A172 (cell line): ENCODE measurements at regions not wholly inside any gene's neighbourhood (a gene's known extent, or its start where the extent isn't known, plus 50 kb on each side); places are given as distances from the start of the nearest gene placed in this dataset.
A peak's percentile ranks its signal among the peaks of the same experiment; 100 is the strongest.
"Not testable (repeated sequence)": the region's sequence is repeated elsewhere in the genome, so short reads cannot be mapped to it uniquely, and the experiment has no call there.

Source experiments
- DNase-seq: peaks from one replicate; pipeline ENCODE4 v3.0.0-alpha.2; 2015; ENCODE audit warnings: low spot score

DNA sequence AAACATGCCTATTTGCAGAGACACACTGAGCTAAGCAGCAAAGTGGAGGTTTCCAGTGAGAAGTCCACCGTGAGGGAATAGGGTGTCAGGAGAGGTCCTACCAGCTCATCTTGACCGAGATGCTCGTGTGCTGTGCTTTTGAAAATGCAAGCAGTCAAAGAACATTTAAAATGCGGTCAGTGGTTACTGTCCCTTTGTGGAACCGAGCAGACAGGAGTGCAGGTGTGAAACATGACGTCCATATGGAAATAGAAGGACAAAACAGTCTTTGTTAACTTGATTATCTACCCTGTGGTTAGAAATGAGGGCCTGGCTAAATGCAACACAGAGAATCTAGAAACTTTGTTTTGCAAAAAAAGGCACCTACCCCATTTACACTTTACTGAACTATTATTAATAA is 473.3 kb downstream of the SPATA31A6 start:
- DNase-seq: not testable (repeated sequence)

DNA sequence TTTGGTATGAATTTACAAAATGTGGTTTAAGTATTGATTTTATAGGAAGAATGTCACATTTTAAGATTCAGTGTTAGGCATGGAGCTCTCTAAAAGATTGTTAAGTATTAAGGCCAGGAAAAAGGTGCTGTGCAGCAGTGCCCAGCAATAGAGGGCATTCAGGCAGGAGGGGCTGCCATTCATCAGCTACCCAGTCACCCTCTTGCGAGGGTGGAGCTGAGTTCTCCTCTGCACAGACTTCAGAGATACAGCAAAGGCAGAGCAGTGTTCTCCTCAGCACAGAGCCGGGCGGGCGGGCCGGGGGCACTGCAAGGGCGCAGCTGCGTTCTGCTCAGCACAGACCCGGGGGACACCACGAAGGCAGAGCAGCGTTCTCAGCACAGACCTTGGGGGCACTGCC is 474.0 kb downstream of the SPATA31A6 start:
- not testable (repeated sequence) for DNase-seq

DNA sequence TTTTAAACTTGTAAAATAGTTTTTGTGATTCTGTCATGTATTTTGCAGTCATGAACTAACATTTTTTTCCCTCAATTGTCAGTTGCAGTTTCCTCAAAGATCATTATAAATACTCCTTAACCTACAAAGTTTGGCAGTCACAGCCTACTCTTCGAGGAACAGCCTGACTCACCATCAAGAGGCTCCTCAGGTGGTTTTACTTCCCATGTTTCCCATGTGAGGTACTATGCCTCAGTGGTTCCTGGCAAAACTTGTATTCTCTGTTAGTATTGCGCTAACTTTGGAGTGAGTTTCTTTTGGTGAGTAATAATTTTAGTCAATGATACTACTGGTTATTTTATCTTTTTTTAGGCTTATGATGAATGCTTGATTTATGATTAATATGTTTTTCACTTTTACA is 513.7 kb downstream of the SPATA31A6 start:
- not testable (repeated sequence) for DNase-seq

- not testable (repeated sequence) for DNase-seq
These were observed 519.4 kb downstream of the SPATA31A6 start for GRCh38 chr9:42702890-42703289.

DNA sequence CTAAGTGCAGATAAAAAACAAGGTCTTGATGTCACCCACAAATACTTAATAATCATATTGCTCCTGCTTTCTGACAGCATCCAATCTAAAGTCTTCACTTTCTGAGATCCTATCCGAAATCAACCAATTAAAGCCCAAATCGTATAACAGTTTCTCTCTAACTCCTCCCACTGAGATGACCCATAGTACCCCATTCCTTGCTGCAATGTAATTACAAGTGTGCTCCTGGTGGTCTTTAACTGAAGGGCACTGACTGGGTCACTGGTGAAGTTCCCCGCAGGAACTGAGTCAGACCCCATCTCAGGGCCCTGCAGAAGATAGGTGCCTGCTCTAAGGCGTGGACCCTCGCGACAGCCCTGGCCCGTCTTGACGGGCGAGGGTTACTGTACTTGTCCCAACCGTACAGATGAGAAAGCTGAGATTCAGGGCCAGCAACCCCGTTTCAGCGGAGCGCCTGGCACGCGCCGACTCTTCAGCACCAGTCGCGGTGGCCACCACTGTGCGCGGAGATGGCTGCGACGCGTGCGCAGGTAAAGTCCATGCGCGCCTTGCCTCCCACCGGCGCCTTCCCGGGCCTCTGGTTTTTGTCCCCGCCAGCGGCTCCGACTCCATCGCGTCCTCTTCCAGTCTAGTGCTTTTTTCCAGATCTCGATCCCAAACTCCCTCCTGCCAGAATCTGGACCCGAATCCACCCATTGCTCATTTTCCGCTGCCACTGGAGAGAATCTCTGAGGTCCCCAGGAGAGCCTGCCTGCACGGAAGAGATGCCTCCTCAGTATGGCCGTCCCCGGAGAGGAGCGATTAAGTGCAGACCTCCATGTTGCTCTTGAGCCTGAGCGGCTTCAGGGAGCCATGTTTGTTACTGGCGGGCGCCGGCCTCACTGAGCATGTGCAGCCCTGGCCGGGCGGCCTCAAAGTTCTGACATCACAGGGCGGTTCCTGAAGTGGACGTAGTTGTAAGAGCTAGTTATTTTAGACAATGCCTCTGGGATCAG is 541.7 kb downstream of the SPATA31A6 start:
- DNase-seq: not testable (repeated sequence)

- peak; percentile 0 for DNase-seq
These were observed 559.8 kb downstream of the SPATA31A6 start for GRCh38 chr9:42743030-42743814.

- DNase-seq: not testable (repeated sequence)
These were observed 573.8 kb downstream of the SPATA31A6 start for GRCh38 chr9:42757251-42757650.

- not testable (repeated sequence) for DNase-seq
These were observed 575.9 kb downstream of the SPATA31A6 start for GRCh38 chr9:42759320-42759719.

DNA sequence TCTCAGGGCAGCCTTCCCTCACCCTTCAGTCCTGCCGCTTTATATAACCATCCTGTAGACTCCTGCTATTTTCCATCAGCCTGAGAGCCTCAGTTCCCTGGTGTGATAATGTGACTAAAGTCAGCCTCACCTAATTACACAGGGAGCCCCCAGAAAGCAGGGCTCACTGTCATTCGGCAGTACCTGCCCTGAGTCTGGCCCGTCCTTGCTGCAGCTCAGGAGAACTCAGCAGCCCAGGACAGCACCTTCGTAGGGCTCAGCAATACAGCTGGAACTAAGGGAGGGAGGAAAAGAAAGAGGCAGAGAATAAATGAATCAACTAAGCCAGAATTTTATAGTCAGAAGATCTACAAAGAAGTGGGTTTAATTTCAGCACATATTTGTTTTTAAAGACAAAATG is 598.7 kb downstream of the SPATA31A6 start:
- DNase-seq: not testable (repeated sequence)

GRCh38 chr9:42792725-42793124 is 609.3 kb downstream of the SPATA31A6 start:
- DNase-seq: not testable (repeated sequence)

GRCh38 chr9:42798571-42798970 is 615.1 kb downstream of the SPATA31A6 start:
- not testable (repeated sequence) for DNase-seq

GRCh38 chr9:42802716-42803115 is 619.3 kb downstream of the SPATA31A6 start:
- DNase-seq: not testable (repeated sequence)

DNA sequence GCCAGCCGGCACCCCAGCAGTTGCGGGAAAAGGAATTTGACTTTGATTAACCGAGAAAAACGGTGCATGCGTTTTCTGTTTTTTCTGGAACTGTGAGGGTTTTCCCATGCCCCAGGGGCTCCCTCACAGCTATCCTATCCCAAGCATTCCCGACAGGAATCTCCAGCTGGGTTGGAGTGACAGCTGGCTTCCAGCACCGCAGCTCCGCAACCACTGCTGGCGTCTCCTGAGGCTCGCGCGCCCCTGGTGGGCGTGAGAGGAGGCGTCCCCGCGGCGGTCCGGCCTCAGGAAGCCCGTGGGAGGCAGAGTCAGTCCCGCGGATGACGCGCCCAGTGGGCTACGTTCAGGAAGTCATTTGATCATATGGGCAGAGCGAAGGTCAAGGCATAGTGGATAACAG is 623.2 kb downstream of the SPATA31A6 start:
- not testable (repeated sequence) for DNase-seq

GRCh38 chr9:42821468-42821867 is 638.0 kb downstream of the SPATA31A6 start:
- not testable (repeated sequence) for DNase-seq

DNA sequence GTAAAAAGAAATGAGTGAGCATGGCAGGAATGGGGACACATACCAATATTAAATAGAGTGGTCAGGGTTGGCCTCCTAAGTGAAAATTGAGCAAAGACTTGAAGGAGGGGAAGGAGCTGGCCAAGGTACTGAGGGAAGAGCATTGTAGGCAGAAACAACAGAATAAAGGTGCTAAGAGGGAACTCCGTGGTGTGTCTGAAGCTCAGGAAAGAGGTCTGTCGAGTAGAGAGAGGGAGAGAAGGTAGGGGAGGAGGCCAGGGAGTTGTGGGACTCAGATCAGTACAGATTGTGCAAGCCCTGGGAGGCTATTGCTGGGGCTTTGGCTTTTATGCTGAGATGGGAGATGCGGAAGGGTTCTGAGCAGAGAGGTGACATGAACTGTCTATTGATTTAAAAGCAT is 664.7 kb downstream of the SPATA31A6 start:
- not testable (repeated sequence) for DNase-seq

DNA sequence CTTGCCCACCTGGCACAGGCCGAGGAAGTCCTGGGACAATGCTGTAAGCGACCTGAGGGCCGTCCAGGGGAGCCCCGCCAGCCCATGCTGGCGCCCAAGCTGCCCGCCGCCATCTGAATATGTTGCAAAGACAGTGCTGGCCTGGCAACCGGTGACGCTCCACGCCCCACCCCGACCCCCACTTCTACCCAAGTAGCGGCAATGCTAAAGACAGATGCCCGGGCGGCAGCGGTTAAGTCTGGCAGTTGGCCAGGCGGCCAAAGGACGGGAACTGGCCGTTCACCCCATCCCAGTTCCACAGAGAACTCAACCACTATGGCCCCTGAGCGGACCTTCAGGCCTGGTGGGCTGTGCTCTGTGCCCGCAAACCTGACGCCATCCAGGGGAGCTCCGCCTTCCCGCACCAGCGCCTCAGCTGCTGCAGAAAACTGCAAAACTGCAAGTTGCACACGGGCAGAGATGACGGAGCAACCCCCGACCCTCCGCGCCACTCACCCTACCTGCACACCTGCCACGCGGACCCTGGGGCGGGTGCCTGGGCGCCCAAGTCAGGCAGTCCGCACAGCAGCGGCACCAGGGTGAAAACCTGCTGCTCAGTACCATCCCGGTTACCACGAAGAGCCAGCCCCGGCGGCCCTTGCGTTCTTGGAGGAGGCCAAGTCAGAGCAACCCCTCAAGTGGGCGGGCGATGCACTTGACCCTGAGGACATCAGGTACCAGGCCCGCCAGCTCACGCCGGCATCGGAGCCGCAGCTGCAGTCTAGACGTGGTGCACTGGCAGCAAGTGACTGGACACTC is 667.6 kb downstream of the SPATA31A6 start:
- DNase-seq: not testable (repeated sequence)

GRCh38 chr9:42851701-42852100 is 668.2 kb downstream of the SPATA31A6 start:
- DNase-seq: not testable (repeated sequence)

DNA sequence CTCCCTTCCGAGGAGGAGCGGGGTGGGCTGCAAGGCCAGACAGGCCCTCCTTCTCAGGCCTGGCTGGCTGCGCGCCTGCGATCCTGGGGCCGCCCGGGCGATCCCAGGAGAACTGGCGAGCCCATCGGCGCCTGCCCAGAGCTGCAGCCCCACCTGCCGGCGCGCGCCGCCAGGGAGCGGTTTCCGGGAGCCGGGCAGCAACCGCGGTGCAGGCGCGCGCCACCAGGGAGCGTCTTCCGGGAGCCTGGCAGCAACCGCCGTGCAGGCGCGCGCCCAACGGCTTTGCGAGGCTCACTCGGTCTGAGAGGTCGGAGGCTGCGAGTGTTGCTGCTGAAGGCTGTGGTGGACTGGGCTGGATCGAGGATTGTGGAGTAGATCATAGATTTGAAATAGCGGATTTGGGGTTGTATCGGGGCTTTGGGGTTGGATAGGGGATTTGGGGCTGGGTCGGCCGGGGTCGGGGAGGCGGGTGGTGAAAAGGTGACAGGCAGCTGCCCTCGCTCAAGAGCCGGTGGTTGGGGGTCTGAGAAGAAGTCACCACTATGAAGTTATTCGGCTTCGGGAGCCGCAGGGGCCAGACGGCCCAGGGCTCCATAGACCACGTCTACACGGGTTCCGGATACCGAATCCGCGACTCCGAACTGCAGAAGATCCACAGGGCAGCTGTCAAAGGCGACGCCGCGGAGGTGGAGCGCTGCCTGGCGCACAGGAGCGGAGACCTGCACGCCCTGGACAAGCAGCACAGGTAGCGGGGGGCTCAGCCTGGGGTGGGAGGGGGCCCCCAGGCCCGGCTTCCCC is 668.9 kb downstream of the SPATA31A6 start:
- DNase-seq: not testable (repeated sequence)

- not testable (repeated sequence) for DNase-seq
These were observed 676.7 kb downstream of the SPATA31A6 start for GRCh38 chr9:42860133-42860532.

GRCh38 chr9:42862465-42862864 is 679.0 kb downstream of the SPATA31A6 start:
- not testable (repeated sequence) for DNase-seq
